Keratinocyte (primary cell): ENCODE measurements at regions not wholly inside any gene's neighbourhood (a gene's known extent, or its start where the extent isn't known, plus 50 kb on each side); places are given as distances from the start of the nearest gene placed in this dataset.

ENCODE experiments used
- EZH2 ChIP-seq: IDR thresholded peaks from one replicate; pipeline ENCODE4 v1.6.1; 2012; ENCODE audit warnings: inconsistent platforms, mild to moderate bottlenecking, low read length, moderate library complexity
- TF ChIP-seq, protein P1 (sequence below), 3 experiments: IDR thresholded peaks in 1 of 3; conservative IDR thresholded peaks in 1 of 3; optimal IDR thresholded peaks in 1 of 3; 2 replicates in 2 of 3; 3 replicates in 1 of 3; pipeline versions ENCODE3 to v1.5.1; 2011; ENCODE audit warnings: low read length in 3 of 3, mild to moderate bottlenecking in 3 of 3, moderate library complexity in 2 of 3, control low read depth in 1 of 3, inconsistent platforms in 1 of 3; ENCODE audit not compliant: insufficient read depth in 2 of 3; ENCODE audit errors: extremely low read depth in 1 of 3

DNA sequence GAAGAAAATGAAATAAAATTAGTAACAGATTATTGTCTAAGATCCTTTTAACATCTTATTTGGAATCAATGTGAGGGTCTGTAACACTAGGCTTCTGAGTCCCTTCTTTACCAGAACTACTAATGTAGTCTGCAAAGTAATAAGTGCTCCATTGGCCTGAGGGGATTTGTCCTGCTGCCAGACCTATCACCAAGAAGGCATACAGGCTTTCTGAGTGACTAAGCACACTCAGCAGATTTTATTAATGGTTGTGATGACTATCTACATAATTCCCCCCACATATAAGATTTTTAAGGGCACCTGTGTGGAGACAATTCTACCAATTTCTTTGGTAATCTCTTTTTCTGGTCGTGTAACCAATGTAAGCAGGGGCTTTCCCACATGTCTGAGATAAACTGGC, 365.0 kb upstream of the FAT3 start:
- TF ChIP-seq, protein P1, sequence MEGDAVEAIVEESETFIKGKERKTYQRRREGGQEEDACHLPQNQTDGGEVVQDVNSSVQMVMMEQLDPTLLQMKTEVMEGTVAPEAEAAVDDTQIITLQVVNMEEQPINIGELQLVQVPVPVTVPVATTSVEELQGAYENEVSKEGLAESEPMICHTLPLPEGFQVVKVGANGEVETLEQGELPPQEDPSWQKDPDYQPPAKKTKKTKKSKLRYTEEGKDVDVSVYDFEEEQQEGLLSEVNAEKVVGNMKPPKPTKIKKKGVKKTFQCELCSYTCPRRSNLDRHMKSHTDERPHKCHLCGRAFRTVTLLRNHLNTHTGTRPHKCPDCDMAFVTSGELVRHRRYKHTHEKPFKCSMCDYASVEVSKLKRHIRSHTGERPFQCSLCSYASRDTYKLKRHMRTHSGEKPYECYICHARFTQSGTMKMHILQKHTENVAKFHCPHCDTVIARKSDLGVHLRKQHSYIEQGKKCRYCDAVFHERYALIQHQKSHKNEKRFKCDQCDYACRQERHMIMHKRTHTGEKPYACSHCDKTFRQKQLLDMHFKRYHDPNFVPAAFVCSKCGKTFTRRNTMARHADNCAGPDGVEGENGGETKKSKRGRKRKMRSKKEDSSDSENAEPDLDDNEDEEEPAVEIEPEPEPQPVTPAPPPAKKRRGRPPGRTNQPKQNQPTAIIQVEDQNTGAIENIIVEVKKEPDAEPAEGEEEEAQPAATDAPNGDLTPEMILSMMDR (optimal IDR thresholded peaks at IDR 0.05 in 1 of 3, IDR thresholded peaks at IDR 0.05 in 1 of 3, conservative IDR thresholded peaks at IDR 0.05 in 1 of 3; ENCODE audit: extremely low read depth in 1 of 3, insufficient read depth in 2 of 3, low read length in 3 of 3) = no peak
- TF ChIP-seq EZH2 = no peak
